Ishikawa (cell line): ENCODE measurements at regions not wholly inside any gene's neighbourhood (a gene's known extent, or its start where the extent isn't known, plus 50 kb on each side); places are given as distances from the start of the nearest gene placed in this dataset.

Experiments
- CEBPB ChIP-seq: IDR thresholded peaks from 2 replicates; pipeline ENCODE4 v1.6.1; 2012
- CREB1 ChIP-seq: IDR thresholded peaks from 2 replicates; pipeline ENCODE4 v1.6.1; 2012; ENCODE audit warnings: low read depth
- EGR1 ChIP-seq: IDR thresholded peaks from 2 replicates; pipeline ENCODE4 v1.6.1; 2012
- EP300 ChIP-seq: IDR thresholded peaks from 2 replicates; pipeline ENCODE4 v1.6.1; 2012; ENCODE audit warnings: borderline replicate concordance
- FOXM1 ChIP-seq: IDR thresholded peaks from 2 replicates; pipeline ENCODE4 v1.6.1; 2012; ENCODE audit warnings: low read depth, borderline replicate concordance
- MAX ChIP-seq: IDR thresholded peaks from 2 replicates; pipeline ENCODE4 v1.6.1; 2012
- NFIC ChIP-seq: IDR thresholded peaks from 2 replicates; pipeline ENCODE4 v1.6.1; 2012
- RAD21 ChIP-seq: IDR thresholded peaks from 2 replicates; pipeline ENCODE4 v1.6.1; 2012; ENCODE audit warnings: low read depth
- REST ChIP-seq: IDR thresholded peaks from 2 replicates; pipeline ENCODE4 v1.6.1; 2012; ENCODE audit warnings: low read depth, mild to moderate bottlenecking
- TAF1 ChIP-seq: IDR thresholded peaks from 2 replicates; pipeline ENCODE4 v1.6.1; 2012; ENCODE audit warnings: low read depth, mild to moderate bottlenecking
- TCF12 ChIP-seq: IDR thresholded peaks from 2 replicates; pipeline ENCODE4 v1.6.1; 2012; ENCODE audit warnings: low read depth
- TEAD4 ChIP-seq: IDR thresholded peaks from 2 replicates; pipeline ENCODE4 v1.6.1; 2012
- USF1 ChIP-seq: IDR thresholded peaks from 2 replicates; pipeline ENCODE4 v1.6.1; 2012
- YY1 ChIP-seq: IDR thresholded peaks from 2 replicates; pipeline ENCODE4 v1.6.1; 2012; ENCODE audit warnings: low read depth
- ZBTB7A ChIP-seq: IDR thresholded peaks from 2 replicates; pipeline ENCODE4 v1.6.1; 2012; ENCODE audit warnings: low read depth

- TF ChIP-seq TAF1 (no peak), EP300 (no peak), MAX (no peak), RAD21 (no peak), ZBTB7A (no peak), TCF12 (no peak)
Measured at GRCh38 chr7:98520356-98520951, 96.6 kb upstream of the NPTX2 start.

GRCh38 chr7:98518159-98518947 is 98.7 kb upstream of the NPTX2 start:
- TF ChIP-seq EP300 (no peak), TAF1 (no peak), NFIC (no peak), RAD21 (no peak), FOXM1 (no peak), TEAD4 (no peak), TCF12 (no peak), CREB1 (no peak), YY1 (no peak), EGR1 (no peak), REST (no peak), ZBTB7A (no peak), CEBPB (no peak), USF1 (no peak), MAX (no peak)

GRCh38 chr7:98515201-98515600 is 101.9 kb upstream of the NPTX2 start:
- TF ChIP-seq TCF12 (no peak), CEBPB (no peak), YY1 (no peak), FOXM1 (no peak), REST (no peak), ZBTB7A (no peak), EGR1 (no peak), TAF1 (no peak), EP300 (no peak)

GRCh38 chr7:98514211-98515031 is 102.7 kb upstream of the NPTX2 start:
- TF ChIP-seq ZBTB7A (no peak), USF1 (peak; percentile 82), TEAD4 (no peak)

GRCh38 chr7:98511175-98511574 is 105.9 kb upstream of the NPTX2 start:
- TF ChIP-seq ZBTB7A (no peak), TAF1 (no peak), CREB1 (no peak), YY1 (no peak), FOXM1 (no peak), MAX (no peak), TCF12 (no peak), EP300 (no peak), NFIC (no peak), RAD21 (no peak), TEAD4 (no peak), EGR1 (no peak), REST (no peak), CEBPB (no peak)
